Stimulated activated CD4-positive, alpha-beta T cell treated with anti-CD3 and anti-CD28 coated beads, Interleukin-1b, Interleukin-23, amount 100 ng/mL, for 24 hours (primary cell): ENCODE measurements at regions not wholly inside any gene's neighbourhood (a gene's known extent, or its start where the extent isn't known, plus 50 kb on each side); places are given as distances from the start of the nearest gene placed in this dataset.

Experiments
- DNase-seq, 4 experiments: peaks; one replicate each; pipeline ENCODE4 v3.0.0-alpha.2; 2020; ENCODE audit warnings: low read depth in 4 of 4, low spot score in 1 of 4

GRCh38 chr16:62225675-62226074 is 189.4 kb upstream of the CDH8 start:
- peak in 1 of 4 experiments; percentile 7 for DNase-seq

GRCh38 chr16:62224646-62225209 is 188.5 kb upstream of the CDH8 start:
- no peak for DNase-seq

GRCh38 chr16:62216837-62217236 is 180.6 kb upstream of the CDH8 start:
- no peak for DNase-seq

- DNase-seq = no peak
Observed at GRCh38 chr16:62213763-62214162, 177.5 kb upstream of the CDH8 start.

- no peak for DNase-seq
Observed at GRCh38 chr16:62208934-62209333, 172.7 kb upstream of the CDH8 start.

- DNase-seq = no peak
Observed at GRCh38 chr16:62205459-62205858, 169.2 kb upstream of the CDH8 start.

- no peak for DNase-seq
Observed at GRCh38 chr16:62201911-62202310, 165.7 kb upstream of the CDH8 start.

GRCh38 chr16:62194828-62195227 is 158.6 kb upstream of the CDH8 start:
- DNase-seq = no peak

- no peak for DNase-seq
Observed at GRCh38 chr16:62190426-62190825, 154.2 kb upstream of the CDH8 start.

- no peak for DNase-seq
Observed at GRCh38 chr16:62177351-62178203, 141.3 kb upstream of the CDH8 start.

- DNase-seq = no peak
Observed at GRCh38 chr16:62170642-62171041, 134.4 kb upstream of the CDH8 start.

GRCh38 chr16:62167551-62167950 is 131.3 kb upstream of the CDH8 start:
- DNase-seq = no peak

GRCh38 chr16:62157544-62157943 is 121.3 kb upstream of the CDH8 start:
- DNase-seq = no peak

GRCh38 chr16:62156971-62157370 is 120.7 kb upstream of the CDH8 start:
- no peak for DNase-seq

- DNase-seq = no peak
Observed at GRCh38 chr16:62149631-62150030, 113.4 kb upstream of the CDH8 start.

GRCh38 chr16:62137996-62138395 is 101.8 kb upstream of the CDH8 start:
- DNase-seq = no peak

- DNase-seq = no peak
Observed at GRCh38 chr16:62135911-62136310, 99.7 kb upstream of the CDH8 start.

- DNase-seq = no peak
Observed at GRCh38 chr16:62135446-62135845, 99.2 kb upstream of the CDH8 start.

- no peak for DNase-seq
Observed at GRCh38 chr16:62130101-62130500, 93.9 kb upstream of the CDH8 start.

- no peak for DNase-seq
Observed at GRCh38 chr16:62105244-62105643, 69.0 kb upstream of the CDH8 start.

GRCh38 chr16:62102588-62102987 is 66.3 kb upstream of the CDH8 start:
- no peak for DNase-seq

- DNase-seq = no peak
Observed at GRCh38 chr16:62100651-62101050, 64.4 kb upstream of the CDH8 start.

GRCh38 chr16:62089715-62090114 is 53.5 kb upstream of the CDH8 start:
- no peak for DNase-seq
